Endothelial cell of umbilical vein (primary cell): ENCODE measurements at regions not wholly inside any gene's neighbourhood (a gene's known extent, or its start where the extent isn't known, plus 50 kb on each side); places are given as distances from the start of the nearest gene placed in this dataset.

Experiments
- BruUV-seq: library from RNA; stranded (reverse); fragments of 400-500 nt; replicated peaks from 2 replicates; lab custom pipeline; 2021; lab: Mats Ljungman, UMichigan
- CTCF ChIA-PET: fragments of 300-600, 350-600 bp; sonication (Branson Sonifier 250); formaldehyde crosslinking; loops from one replicate; lab custom pipeline; 2021; ENCODE audit warnings: antibody characterized with exemption, inconsistent platforms; lab: Charles Lee
- POLR2A ChIA-PET: fragments of 300-600, 350-600 bp; sonication (Branson Sonifier 250); formaldehyde crosslinking; loops from one replicate; lab custom pipeline; 2021; ENCODE audit warnings: antibody characterized with exemption, inconsistent platforms; lab: Charles Lee
- DNase-seq: peaks from one replicate; pipeline ENCODE4 v3.0.0-alpha.2; 2011; ENCODE audit warnings: low read depth, low spot score
- FAIRE-seq: peaks from 2 replicates; lab custom pipeline; 2011; peaks lifted over from hg19 to GRCh38; lab: Jason Lieb, UNC
- H2AFZ ChIP-seq: 2 replicates; pipeline ENCODE4 v1.6.0; 2012; ENCODE audit warnings: low read depth, low read length, control low read depth, inconsistent platforms
- H3K27ac ChIP-seq: 2 replicates; pipeline ENCODE4 v1.5.1; 2011; ENCODE audit warnings: low read depth, mild to moderate bottlenecking, control low read depth, low read length, moderate library complexity; ENCODE audit not compliant: insufficient read depth
- H3K27me3 ChIP-seq, 2 experiments: 2 replicates each; pipeline versions ENCODE4 v1.6.0 to v1.6.1; 2011; ENCODE audit warnings: low read length in 2 of 2, mixed read lengths in 1 of 2; ENCODE audit not compliant: control insufficient read depth in 2 of 2, insufficient read depth in 2 of 2
- H3K36me3 ChIP-seq, 2 experiments: 2 replicates in 1 of 2; 3 replicates in 1 of 2; pipeline ENCODE4 v1.5.1; 2011; ENCODE audit warnings: low read length in 2 of 2, mild to moderate bottlenecking in 1 of 2, moderate library complexity in 1 of 2; ENCODE audit not compliant: control insufficient read depth in 2 of 2, insufficient read depth in 2 of 2; ENCODE audit errors: extremely low read depth in 1 of 2
- H3K4me1 ChIP-seq: 3 replicates; pipeline ENCODE4 v1.5.1; 2011; ENCODE audit warnings: mild to moderate bottlenecking, low read length; ENCODE audit not compliant: control insufficient read depth, insufficient read depth; ENCODE audit errors: extremely low read depth
- H3K4me2 ChIP-seq: 2 replicates; pipeline ENCODE4 v1.6.1; 2011; ENCODE audit warnings: low read length, control low read depth, mixed read lengths; ENCODE audit not compliant: insufficient read depth
- H3K4me3 ChIP-seq, 3 experiments: fragments of 200-600 bp in 1 of 3; sonication (generic), shearing (Covaris generic) in 1 of 3; replicated peaks in 1 of 3; 2 replicates each; pipeline ENCODE4 v1.5.1; 2011 to 2016; ENCODE audit warnings: control low read depth in 3 of 3, low read length in 3 of 3, mild to moderate bottlenecking in 2 of 3, inconsistent platforms in 1 of 3, low read depth in 1 of 3, moderate library complexity in 1 of 3; ENCODE audit not compliant: insufficient read depth in 1 of 3
- H3K79me2 ChIP-seq: 2 replicates; pipeline ENCODE4 v1.6.0; 2012; ENCODE audit warnings: low read length, inconsistent platforms; ENCODE audit not compliant: control insufficient read depth, insufficient read depth
- H3K9ac ChIP-seq: replicated peaks from 2 replicates; pipeline ENCODE3; 2011; ENCODE audit warnings: low read length, control low read depth; ENCODE audit not compliant: insufficient read depth; ENCODE audit errors: extremely low read depth
- H3K9me1 ChIP-seq: replicated peaks from 3 replicates; pipeline ENCODE4 v1.6.0; 2011; ENCODE audit warnings: mild to moderate bottlenecking, low read length; ENCODE audit not compliant: control insufficient read depth, insufficient read depth; ENCODE audit errors: extremely low read depth
- H3K9me3 ChIP-seq: replicated peaks from 2 replicates; pipeline ENCODE4 v1.5.1; 2012; ENCODE audit warnings: low read length, inconsistent platforms; ENCODE audit not compliant: control insufficient read depth, insufficient read depth
- H4K20me1 ChIP-seq: replicated peaks from 2 replicates; pipeline ENCODE3; 2011; ENCODE audit warnings: mild to moderate bottlenecking, low read length; ENCODE audit not compliant: control insufficient read depth, insufficient read depth; ENCODE audit errors: extremely low read depth
- EZH2 ChIP-seq: IDR thresholded peaks from 2 replicates; pipeline ENCODE4 v1.6.1; 2012; ENCODE audit warnings: borderline replicate concordance, low read depth, mild to moderate bottlenecking, moderate library complexity, low read length, inconsistent platforms; ENCODE audit not compliant: severe bottlenecking
- FOS ChIP-seq: IDR thresholded peaks from 2 replicates; pipeline ENCODE4 v1.6.1; 2011; ENCODE audit warnings: mild to moderate bottlenecking, low read length, moderate library complexity, borderline replicate concordance; ENCODE audit not compliant: insufficient read depth
- GATA2 ChIP-seq: IDR thresholded peaks from 2 replicates; pipeline ENCODE4 v1.7.0; 2011; ENCODE audit warnings: low read depth, mild to moderate bottlenecking, moderate library complexity, mixed read lengths, low read length; ENCODE audit not compliant: insufficient read length, insufficient read depth
- JUN ChIP-seq: IDR thresholded peaks from 2 replicates; pipeline ENCODE4 v1.6.1; 2011; ENCODE audit warnings: borderline replicate concordance, low read depth; ENCODE audit not compliant: insufficient read length, insufficient read depth
- MYC ChIP-seq: IDR thresholded peaks from one replicate; pipeline ENCODE4 v1.6.1; 2011; ENCODE audit warnings: mild to moderate bottlenecking, low read depth, low read length
- POLR2A ChIP-seq: IDR thresholded peaks from 2 replicates; pipeline ENCODE4 v1.6.1; 2012; ENCODE audit warnings: low read depth, mild to moderate bottlenecking, control low read depth, low read length
- POLR2AphosphoS5 ChIP-seq: IDR thresholded peaks from 2 replicates; pipeline ENCODE4 v1.6.1; 2012; ENCODE audit warnings: low read depth, mild to moderate bottlenecking, control low read depth, low read length, moderate library complexity; ENCODE audit not compliant: insufficient read depth
- dilution Hi-C: fragments of 300-500 bp; cut with MboI; formaldehyde crosslinking; loops from one replicate; pipeline ENCODE4 v1.15.0; 2019; ENCODE audit warnings: low sequenced_read_pairs; ENCODE audit not compliant: extremely low pct_ligation_motif_present
- intact Hi-C: fragments of 100-400 bp; cut with micrococcal nuclease; formaldehyde crosslinking; loops from one replicate; pipeline ENCODE4 v1.10.0; 2022
- TF ChIP-seq, protein P1 (sequence below): IDR thresholded peaks from 2 replicates; pipeline ENCODE4 v1.6.1; 2011; ENCODE audit not compliant: insufficient read depth, insufficient read length
- TF ChIP-seq, protein P2 (sequence below), 2 donors: IDR thresholded peaks; 1 replicate in 1 of 2; 2 replicates in 1 of 2; pipeline ENCODE4 v1.5.1; 2011; ENCODE audit warnings: low read length in 2 of 2, mild to moderate bottlenecking in 2 of 2, moderate library complexity in 2 of 2, control low read depth in 1 of 2, inconsistent platforms in 1 of 2, low read depth in 1 of 2; ENCODE audit not compliant: insufficient read depth in 1 of 2; ENCODE audit errors: extremely low read depth in 1 of 2

DNA sequence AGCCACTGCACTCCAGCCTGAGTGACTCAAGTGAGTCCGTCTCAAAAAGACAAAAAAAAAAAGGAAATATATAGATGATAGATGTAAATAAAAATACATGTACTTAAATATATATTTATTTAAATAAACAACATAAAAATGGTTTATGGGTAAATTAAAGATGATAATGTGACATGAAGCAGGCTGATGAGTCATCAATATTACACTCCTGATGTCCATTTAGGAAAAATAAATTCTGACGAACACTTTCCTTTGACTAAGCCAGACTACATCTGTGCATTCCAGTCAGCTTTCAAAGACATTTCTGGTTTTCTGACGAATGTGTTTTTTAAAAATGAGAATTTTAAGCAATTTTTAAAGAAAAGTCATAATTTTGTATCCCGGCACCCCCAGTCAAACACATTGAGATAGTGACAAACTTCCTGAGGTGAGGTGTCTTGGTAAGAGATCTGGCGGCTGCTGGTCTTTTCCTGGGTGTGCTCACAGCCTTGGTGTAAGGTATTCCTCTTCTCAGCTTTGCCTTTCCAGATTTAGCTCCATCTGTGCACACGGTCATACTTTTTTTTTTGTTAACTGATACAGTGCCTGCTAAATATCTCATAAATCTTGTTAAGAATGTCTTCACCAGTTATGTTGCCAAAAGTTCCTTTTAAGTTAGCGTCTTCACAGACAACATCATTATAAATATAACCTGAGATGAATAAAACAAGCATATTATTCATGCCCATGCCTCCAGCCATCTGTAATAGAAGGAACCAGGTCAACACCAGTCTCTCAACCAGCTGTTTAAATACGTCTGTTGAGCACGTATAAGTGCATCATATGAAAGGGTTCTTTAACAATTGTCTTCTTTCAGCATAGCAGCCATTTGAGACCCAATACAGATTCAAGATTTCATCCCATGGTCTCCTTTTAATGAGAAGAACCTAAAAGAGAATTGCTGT lies 214.5 kb upstream of the PLD5 start:
- Histone ChIP-seq H3K27ac (no peak overlapping the region), H3K9me3 (peaks cover 1% of the 10 kb centered on the region), H4K20me1 (no peaks in the 10 kb centered on the region), H3K4me1 (no peaks in the 10 kb centered on the region), H3K9me1 (no peaks in the 10 kb centered on the region), H2AFZ (no peak overlapping the region), H3K36me3 (no peaks in the 10 kb centered on the region), H3K27me3 (no peaks in the 10 kb centered on the region), H3K4me3 (no peak overlapping the region), H3K9ac (no peak overlapping the region), H3K79me2 (no peaks in the 10 kb centered on the region), H3K4me2 (no peak overlapping the region)
- intact Hi-C loops: no loop called here
- CTCF ChIA-PET: no interaction called here
- TF ChIP-seq, protein P1, sequence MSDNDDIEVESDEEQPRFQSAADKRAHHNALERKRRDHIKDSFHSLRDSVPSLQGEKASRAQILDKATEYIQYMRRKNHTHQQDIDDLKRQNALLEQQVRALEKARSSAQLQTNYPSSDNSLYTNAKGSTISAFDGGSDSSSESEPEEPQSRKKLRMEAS: no peak
- TF ChIP-seq, protein P2, sequence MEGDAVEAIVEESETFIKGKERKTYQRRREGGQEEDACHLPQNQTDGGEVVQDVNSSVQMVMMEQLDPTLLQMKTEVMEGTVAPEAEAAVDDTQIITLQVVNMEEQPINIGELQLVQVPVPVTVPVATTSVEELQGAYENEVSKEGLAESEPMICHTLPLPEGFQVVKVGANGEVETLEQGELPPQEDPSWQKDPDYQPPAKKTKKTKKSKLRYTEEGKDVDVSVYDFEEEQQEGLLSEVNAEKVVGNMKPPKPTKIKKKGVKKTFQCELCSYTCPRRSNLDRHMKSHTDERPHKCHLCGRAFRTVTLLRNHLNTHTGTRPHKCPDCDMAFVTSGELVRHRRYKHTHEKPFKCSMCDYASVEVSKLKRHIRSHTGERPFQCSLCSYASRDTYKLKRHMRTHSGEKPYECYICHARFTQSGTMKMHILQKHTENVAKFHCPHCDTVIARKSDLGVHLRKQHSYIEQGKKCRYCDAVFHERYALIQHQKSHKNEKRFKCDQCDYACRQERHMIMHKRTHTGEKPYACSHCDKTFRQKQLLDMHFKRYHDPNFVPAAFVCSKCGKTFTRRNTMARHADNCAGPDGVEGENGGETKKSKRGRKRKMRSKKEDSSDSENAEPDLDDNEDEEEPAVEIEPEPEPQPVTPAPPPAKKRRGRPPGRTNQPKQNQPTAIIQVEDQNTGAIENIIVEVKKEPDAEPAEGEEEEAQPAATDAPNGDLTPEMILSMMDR (IDR thresholded peaks at IDR 0.05; ENCODE audit: extremely low read depth in 1 of 2, insufficient read depth in 1 of 2, low read depth in 1 of 2, low read length in 2 of 2): no peak
- TF ChIP-seq JUN (no peak), POLR2A (no peak), POLR2AphosphoS5 (no peak), FOS (no peak), GATA2 (no peak), MYC (no peak), EZH2 (no peak)
- dilution Hi-C loops: no loop called here
- BruUV-seq: no TSS peak
- DNase-seq: no peak
- FAIRE-seq: no peak
- POLR2A ChIA-PET: no interaction called here
